IMR-90 (cell line): ENCODE measurements at regions not wholly inside any gene's neighbourhood (a gene's known extent, or its start where the extent isn't known, plus 50 kb on each side); places are given as distances from the start of the nearest gene placed in this dataset.

Experiments used
- ATAC-seq: fragments of 200-7000 bp; cut with Tn5 transposase; 2 replicates; pipeline ENCODE4 v1.9.1; 2020; ENCODE audit warnings: low read depth, mild to moderate bottlenecking, moderate library complexity
- BruUV-seq: library from RNA; stranded (reverse); fragments of 400-500 nt; replicated peaks from 2 replicates; lab custom pipeline; 2021; lab: Mats Ljungman, UMichigan
- CTCF ChIA-PET: fragments of 300-600 bp; formaldehyde crosslinking; extraction: SDS; loops from one replicate; lab custom pipeline; 2021; ENCODE audit warnings: antibody characterized with exemption; lab: Yijun Ruan, JAX
- POLR2A ChIA-PET: fragments of 300-600 bp; sonication (Branson Sonifier 250); formaldehyde crosslinking; loops from one replicate; lab custom pipeline; 2022; ENCODE audit warnings: antibody characterized with exemption; ENCODE audit not compliant: unreplicated experiment; lab: Charles Lee
- DNase-seq: peaks from one replicate; pipeline ENCODE4 v3.0.0; 2013
- H2AFZ ChIP-seq: replicated peaks from 2 replicates; pipeline ENCODE3; 2013; ENCODE audit warnings: low read length, mild to moderate bottlenecking; ENCODE audit not compliant: poor library complexity
- H2AK5ac ChIP-seq: 2 replicates; pipeline ENCODE4 v1.6.1; 2013; ENCODE audit warnings: low read depth, low read length, inconsistent platforms
- H2AK9ac ChIP-seq: replicated peaks from 2 replicates; pipeline ENCODE3; 2013; ENCODE audit warnings: mild to moderate bottlenecking, low read depth, low read length, moderate library complexity; ENCODE audit not compliant: poor library complexity
- H2BK120ac ChIP-seq: 2 replicates; pipeline ENCODE4 v1.6.1; 2013; ENCODE audit warnings: low read depth, low read length, inconsistent platforms
- H2BK15ac ChIP-seq: 3 replicates; pipeline ENCODE4 v1.6.1; 2013; ENCODE audit warnings: low read depth, low read length, inconsistent platforms
- H2BK20ac ChIP-seq: 2 replicates; pipeline ENCODE4 v1.6.1; 2013; ENCODE audit warnings: low read depth, mild to moderate bottlenecking, inconsistent platforms, low read length, moderate library complexity
- H2BK5ac ChIP-seq: 2 replicates; pipeline ENCODE4 v1.6.1; 2013; ENCODE audit warnings: mild to moderate bottlenecking, low read depth, low read length, inconsistent platforms; ENCODE audit not compliant: poor library complexity, severe bottlenecking
- H3K14ac ChIP-seq: replicated peaks from 2 replicates; pipeline ENCODE4 v1.6.1; 2013; ENCODE audit warnings: low read depth, low read length, inconsistent platforms
- H3K18ac ChIP-seq: 2 replicates; pipeline ENCODE4 v1.6.1; 2013; ENCODE audit warnings: low read depth, low read length, control low read depth
- H3K23ac ChIP-seq: 2 replicates; pipeline ENCODE4 v1.6.1; 2013; ENCODE audit warnings: low read depth, low read length, inconsistent platforms
- H3K27ac ChIP-seq: 2 replicates; pipeline ENCODE4 v1.5.1; 2013; ENCODE audit warnings: mild to moderate bottlenecking, control low read depth, low read length; ENCODE audit not compliant: insufficient read depth
- H3K27me3 ChIP-seq: 2 replicates; pipeline ENCODE4 v1.6.1; 2013; ENCODE audit warnings: low read length; ENCODE audit not compliant: control insufficient read depth, insufficient read depth
- H3K36me3 ChIP-seq: 2 replicates; pipeline ENCODE4 v1.6.1; 2013; ENCODE audit warnings: low read length, mixed read lengths; ENCODE audit not compliant: control insufficient read depth, insufficient read depth
- H3K4ac ChIP-seq: 2 replicates; pipeline ENCODE4 v1.6.1; 2013; ENCODE audit warnings: low read depth, low read length, inconsistent platforms
- H3K4me1 ChIP-seq: 2 replicates; pipeline ENCODE4 v1.6.1; 2013; ENCODE audit warnings: low read length, mixed read lengths; ENCODE audit not compliant: control insufficient read depth, insufficient read depth
- H3K4me2 ChIP-seq: 2 replicates; pipeline ENCODE4 v1.6.1; 2013; ENCODE audit warnings: low read depth, mild to moderate bottlenecking, control low read depth, low read length, moderate library complexity
- H3K4me3 ChIP-seq: 2 replicates; pipeline ENCODE4 v1.5.1; 2013; ENCODE audit warnings: low read depth, mild to moderate bottlenecking, control low read depth, low read length, moderate library complexity; ENCODE audit not compliant: insufficient read depth
- H3K56ac ChIP-seq: 2 replicates; pipeline ENCODE4 v1.6.1; 2013; ENCODE audit warnings: low read length, inconsistent platforms; ENCODE audit not compliant: insufficient read depth; ENCODE audit errors: extremely low read depth
- H3K79me1 ChIP-seq, 2 experiments: 2 replicates each; pipeline ENCODE4 v1.6.1; 2013; ENCODE audit warnings: low read length in 2 of 2, inconsistent platforms in 1 of 2, low read depth in 1 of 2
- H3K9ac ChIP-seq: 2 replicates; pipeline ENCODE4 v1.6.1; 2013; ENCODE audit warnings: low read depth, low read length, control low read depth
- H3K9me1 ChIP-seq: 2 replicates; pipeline ENCODE4 v1.6.1; 2013; ENCODE audit warnings: low read length, inconsistent platforms; ENCODE audit not compliant: insufficient read depth
- H3K9me3 ChIP-seq: 2 replicates; pipeline ENCODE4 v1.6.1; 2013; ENCODE audit warnings: low read length; ENCODE audit not compliant: control insufficient read depth, insufficient read depth
- H4K20me1 ChIP-seq: 2 replicates; pipeline ENCODE4 v1.6.1; 2013; ENCODE audit warnings: low read length, inconsistent platforms; ENCODE audit not compliant: insufficient read depth
- H4K5ac ChIP-seq: 2 replicates; pipeline ENCODE4 v1.6.1; 2013; ENCODE audit warnings: mild to moderate bottlenecking, low read depth, low read length, control low read depth
- H4K8ac ChIP-seq, 2 experiments: 2 replicates each; pipeline ENCODE4 v1.6.1; 2013; ENCODE audit warnings: low read depth in 2 of 2, low read length in 2 of 2, control low read depth in 1 of 2, inconsistent platforms in 1 of 2
- H4K91ac ChIP-seq: 2 replicates; pipeline ENCODE4 v1.6.1; 2013; ENCODE audit warnings: low read depth, low read length, inconsistent platforms; ENCODE audit not compliant: insufficient read depth
- BHLHE40 ChIP-seq: fragments of 150-350 bp; IDR thresholded peaks from 2 replicates; pipeline ENCODE4 v1.6.1; 2016; ENCODE audit warnings: mild to moderate bottlenecking, low read depth, low read length
- CEBPB ChIP-seq: IDR thresholded peaks from 2 replicates; pipeline ENCODE4 v1.6.1; 2012; ENCODE audit warnings: low read depth, low read length, improper control_type of control experiment
- MAFK ChIP-seq: IDR thresholded peaks from 2 replicates; pipeline ENCODE4 v1.6.1; 2012; ENCODE audit warnings: low read depth, low read length, improper control_type of control experiment
- RCOR1 ChIP-seq: IDR thresholded peaks from 2 replicates; pipeline ENCODE4 v1.6.1; 2012; ENCODE audit warnings: mild to moderate bottlenecking, low read length, improper control_type of control experiment; ENCODE audit not compliant: insufficient replicate concordance
- WGBS, 2 experiments: methylation state at CpG; one replicate each; pipeline versions ENCODE4 v1.1.5 to v1.1.7; 2013; ENCODE audit warnings: missing lambda C conversion rate in 2 of 2; ENCODE audit not compliant: insufficient read length in 1 of 2; ENCODE audit errors: extremely low coverage in 2 of 2; 5-methylcytosine and 5-hydroxymethylcytosine counted together
- dilution Hi-C: fragments of 300-500 bp; cut with HindIII; formaldehyde crosslinking; loops from one replicate; pipeline ENCODE4 v1.14.3; 2018; ENCODE audit warnings: low sequenced_read_pairs; ENCODE audit not compliant: unreplicated experiment
- in situ Hi-C: fragments of 300-500 bp; cut with MboI; formaldehyde crosslinking; loops from 3 replicates; pipeline ENCODE4 v1.14.3; 2019; ENCODE audit warnings: low sequenced_read_pairs, inconsistent platforms, mixed read lengths
- intact Hi-C: fragments of 100-400 bp; cut with micrococcal nuclease; formaldehyde crosslinking; loops from 2 replicates; pipeline ENCODE4 v1.10.0; 2022

GRCh38 chr1:234875953-234876855 is 252.4 kb downstream of the TOMM20 start:
- Histone ChIP-seq H4K5ac (no peak overlapping the region; the same call in 1 of the 2 replicates), H3K18ac (peak overlapping the region; percentile 10; the same call in 1 of the 2 replicates), H2BK20ac (peak overlapping the region; percentile 33; the same call in 1 of the 2 replicates), H4K20me1 (no peaks in the 10 kb centered on the region), H3K79me1 (no peaks in the 10 kb centered on the region), H3K4me3 (no peak overlapping the region), H4K91ac (no peak overlapping the region), H3K4ac (peak overlapping the region; percentile 0), H3K9me3 (no peaks in the 10 kb centered on the region), H3K9me1 (no peaks in the 10 kb centered on the region; the same call in none of the 2 replicates), H4K8ac (no peak overlapping the region), H3K23ac (no peak overlapping the region), H3K4me2 (peak overlapping the region; percentile 1), H2BK15ac (no peak overlapping the region), H2BK5ac (no peak overlapping the region), H3K9ac (no peak overlapping the region), H2AFZ (peak overlapping the region; percentile 3), H3K14ac (no peak overlapping the region), H3K27ac (0 out of 2 replicates have a peak overlapping the region, but pooled peaks have one; percentile 11), H3K56ac (no peak overlapping the region), H2BK120ac (0 out of 2 replicates have a peak overlapping the region, but pooled peaks have one; percentile 20), H2AK9ac (no peak overlapping the region), H3K27me3 (no peaks in the 10 kb centered on the region), H2AK5ac (peak overlapping the region; percentile 48; the same call in 1 of the 2 replicates), H3K4me1 (peaks cover 4% of the 10 kb centered on the region; the same call in 1 of the 2 replicates), H3K36me3 (no peaks in the 10 kb centered on the region)
- ChIA-PET CTCF (no interaction called here), POLR2A (no interaction called here)
- intact Hi-C loops = loop anchor here (1.0 kb wide), 1 partner anchor 10 kb away; no protein-coding TSS in a partner anchor
- in situ Hi-C loops = no loop called here
- DNase-seq (peak; percentile 51), ATAC-seq (peak; percentile 88)
- TF ChIP-seq BHLHE40 (no peak), MAFK (peak; percentile 86), RCOR1 (no peak), CEBPB (peak; percentile 97)
- no TSS peak for BruUV-seq
- dilution Hi-C loops = no loop called here
- WGBS, 2 experiments = 88% methylated on average over 7 of the region's 15 CpGs; no CpG with 5 or more reads in 1 of the 2 experiments
